ENCODE measurements at regions not wholly inside any gene's neighbourhood (a gene's known extent, or its start where the extent isn't known, plus 50 kb on each side); places are given as distances from the start of the nearest gene placed in this dataset.

GRCh38 chr4:18296411-18296810 lies 274.9 kb upstream of the LCORL start:
- TF ChIP-seq CTCF (IDR thresholded peaks at IDR 0.05; ENCODE audit: low read depth, low read length, poor library complexity, severe bottlenecking) (no peak), EZH2phosphoT487 (IDR thresholded peaks at IDR 0.05; ENCODE audit: borderline replicate concordance, low read length) (no peak)

Data from DOHH2 (cell line).